ENCODE measurements at regions not wholly inside any gene's neighbourhood (a gene's known extent, or its start where the extent isn't known, plus 50 kb on each side); places are given as distances from the start of the nearest gene placed in this dataset.

- 40% methylated on average over 2 of the region's 2 CpGs for WGBS
- TF ChIP-seq FOXA2 (IDR thresholded peaks at IDR 0.05): no peak
- no peak for TF ChIP-seq RXRA (IDR thresholded peaks at IDR 0.05)
- no peak for TF ChIP-seq CTCF (IDR thresholded peaks at IDR 0.05; ENCODE audit: low read depth, low read length, missing input control)
- no peak for TF ChIP-seq SP1 (IDR thresholded peaks at IDR 0.05)
- no peak for TF ChIP-seq MAX (IDR thresholded peaks at IDR 0.05)
- TF ChIP-seq HNF4A (conservative IDR thresholded peaks at IDR 0.05): no peak
- no peak for TF ChIP-seq EGR1 (IDR thresholded peaks at IDR 0.05; ENCODE audit: low read depth in 2 of 2)
- no peak for TF ChIP-seq REST (IDR thresholded peaks at IDR 0.05)
- TF ChIP-seq NR2F2 (IDR thresholded peaks at IDR 0.05): no peak
- TF ChIP-seq HNF4G (IDR thresholded peaks at IDR 0.05): no peak
- TF ChIP-seq ZBTB33 (IDR thresholded peaks at IDR 0.05): no peak
- TF ChIP-seq JUND (IDR thresholded peaks at IDR 0.05): no peak
- TF ChIP-seq ATF3 (IDR thresholded peaks at IDR 0.05): no peak
- TF ChIP-seq GABPA (IDR thresholded peaks at IDR 0.05 in 1 of 2, conservative IDR thresholded peaks at IDR 0.05 in 1 of 2): no peak
- no peak for TF ChIP-seq RAD21 (IDR thresholded peaks at IDR 0.05)
- TF ChIP-seq YY1 (IDR thresholded peaks at IDR 0.05): no peak
- no peak for TF ChIP-seq FOXA1 (IDR thresholded peaks at IDR 0.05)
- no peak for TF ChIP-seq TAF1 (conservative IDR thresholded peaks at IDR 0.05)
- Histone ChIP-seq H3K9me3 (ENCODE audit: control insufficient read depth in 4 of 4, low read length in 3 of 4) (no peaks in the 10 kb centered on the region), H3K4me3 (ENCODE audit: low read depth in 1 of 3, low read length in 3 of 3) (no peak overlapping the region), H3K27ac (ENCODE audit: low read depth in 1 of 2, low read length in 2 of 2) (no peak overlapping the region), H3K9ac (ENCODE audit: low read depth in 1 of 2, low read length in 2 of 2) (no peak overlapping the region), H3K4me1 (ENCODE audit: control insufficient read depth in 4 of 4, insufficient read depth in 4 of 4, low read length in 3 of 4) (no peaks in the 10 kb centered on the region), H3K27me3 (ENCODE audit: control insufficient read depth in 4 of 4, insufficient read depth in 4 of 4, low read length in 3 of 4) (no peaks in the 10 kb centered on the region), H3K36me3 (ENCODE audit: control insufficient read depth in 4 of 4, insufficient read depth in 3 of 4, low read depth in 1 of 4, low read length in 3 of 4) (no peaks in the 10 kb centered on the region)
- DNase-seq (ENCODE audit: low spot score): no peak
Measured at GRCh38 chr10:52390388-52390787, 76.3 kb downstream of the DKK1 start.
